Activated CD4-positive, alpha-beta T cell treated with anti-CD3 and anti-CD28 coated beads for 4 hours (primary cell): ENCODE measurements at regions not wholly inside any gene's neighbourhood (a gene's known extent, or its start where the extent isn't known, plus 50 kb on each side); places are given as distances from the start of the nearest gene placed in this dataset.
"Not testable (repeated sequence)": the region's sequence is repeated elsewhere in the genome, so short reads cannot be mapped to it uniquely, and the experiment has no call there.

Source experiments
- DNase-seq, 2 donors: peaks; one replicate each; pipeline ENCODE4 v3.0.0-alpha.2; 2020

- DNase-seq = no peak
Observed at GRCh38 chr4:19577097-19577496, 674.6 kb upstream of the SLIT2 start.

GRCh38 chr4:19575924-19576323 lies 675.8 kb upstream of the SLIT2 start:
- DNase-seq = no peak

- DNase-seq = no peak
Observed at GRCh38 chr4:19566041-19566440, 685.7 kb upstream of the SLIT2 start.

- DNase-seq = no peak
Observed at GRCh38 chr4:19562456-19562855, 689.2 kb upstream of the SLIT2 start.

DNA sequence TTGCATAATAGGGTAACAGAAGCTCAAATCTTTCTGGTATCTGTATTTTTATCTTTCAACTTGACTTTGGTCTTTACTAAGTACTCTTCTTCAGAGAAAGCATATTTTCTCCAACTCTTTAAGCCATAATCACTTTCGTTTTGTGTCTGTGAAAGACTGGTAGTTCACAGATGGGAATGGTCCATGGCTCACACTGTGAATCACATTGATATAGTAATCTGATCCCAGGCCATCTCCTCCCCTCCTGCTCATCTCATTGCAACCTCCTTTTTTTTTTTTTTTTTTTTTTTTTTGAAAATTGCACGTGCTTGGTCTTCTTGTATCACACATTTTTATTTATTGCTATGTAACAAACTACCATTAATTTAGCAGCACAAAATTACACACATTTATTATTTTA lies 694.5 kb upstream of the SLIT2 start:
- DNase-seq = no peak

- not testable (repeated sequence) for DNase-seq
Observed at GRCh38 chr4:19556276-19556675, 695.4 kb upstream of the SLIT2 start.

GRCh38 chr4:19547463-19547862 lies 704.2 kb upstream of the SLIT2 start:
- DNase-seq = no peak

GRCh38 chr4:19544446-19545125 lies 707.1 kb upstream of the SLIT2 start:
- DNase-seq = no peak

DNA sequence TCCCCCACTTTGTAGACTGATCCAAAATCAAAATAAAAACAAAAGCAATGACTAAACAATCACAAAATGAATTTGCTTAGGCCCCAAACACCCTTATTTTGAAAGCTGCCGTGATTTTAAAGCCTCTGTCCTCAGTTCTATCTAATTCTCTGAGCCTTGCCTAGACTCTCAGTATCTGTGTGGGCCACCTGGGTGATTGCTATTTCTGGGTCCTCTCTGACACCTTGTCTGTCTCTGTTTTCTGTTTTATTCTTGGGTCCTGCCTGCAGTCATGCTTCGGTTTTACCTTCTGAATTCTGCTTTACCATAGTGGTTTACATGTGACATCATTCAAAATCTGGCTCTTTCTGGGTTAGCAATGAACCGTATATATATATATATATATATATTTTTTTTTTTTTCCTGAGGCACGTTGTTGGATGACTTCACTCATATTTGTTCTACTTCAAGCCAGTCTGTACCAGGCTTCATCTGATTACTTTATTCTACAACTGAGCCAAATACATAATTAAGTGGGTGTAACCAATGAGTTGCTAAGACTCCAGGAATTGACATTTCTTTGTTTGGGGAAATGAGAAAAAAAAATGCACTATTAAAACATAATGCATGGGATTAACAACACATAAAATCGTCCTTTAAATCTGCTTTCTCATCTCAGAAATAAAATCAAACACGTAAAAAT lies 710.7 kb upstream of the SLIT2 start:
- no peak for DNase-seq

- DNase-seq = no peak
Observed at GRCh38 chr4:19539201-19539600, 712.5 kb upstream of the SLIT2 start.

DNA sequence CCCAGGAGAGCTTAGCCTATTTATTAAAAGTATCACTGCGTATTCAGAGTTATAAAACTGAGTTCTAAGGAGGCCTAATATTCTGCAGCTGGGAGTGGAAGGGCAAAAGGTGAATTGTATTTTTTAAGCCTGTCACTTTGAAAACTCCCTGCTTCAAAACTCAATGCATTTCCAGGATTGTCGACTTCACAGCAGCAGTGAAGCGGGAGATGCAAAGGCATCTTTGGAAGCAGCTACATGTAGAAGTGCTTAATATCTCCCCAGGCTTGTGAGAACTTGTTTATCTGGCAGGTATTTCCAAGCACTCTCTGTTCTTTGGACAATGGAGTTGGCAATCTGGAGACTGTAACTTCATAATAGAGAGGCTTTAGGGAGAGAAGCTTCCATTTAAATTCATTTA lies 717.5 kb upstream of the SLIT2 start:
- DNase-seq = no peak

DNA sequence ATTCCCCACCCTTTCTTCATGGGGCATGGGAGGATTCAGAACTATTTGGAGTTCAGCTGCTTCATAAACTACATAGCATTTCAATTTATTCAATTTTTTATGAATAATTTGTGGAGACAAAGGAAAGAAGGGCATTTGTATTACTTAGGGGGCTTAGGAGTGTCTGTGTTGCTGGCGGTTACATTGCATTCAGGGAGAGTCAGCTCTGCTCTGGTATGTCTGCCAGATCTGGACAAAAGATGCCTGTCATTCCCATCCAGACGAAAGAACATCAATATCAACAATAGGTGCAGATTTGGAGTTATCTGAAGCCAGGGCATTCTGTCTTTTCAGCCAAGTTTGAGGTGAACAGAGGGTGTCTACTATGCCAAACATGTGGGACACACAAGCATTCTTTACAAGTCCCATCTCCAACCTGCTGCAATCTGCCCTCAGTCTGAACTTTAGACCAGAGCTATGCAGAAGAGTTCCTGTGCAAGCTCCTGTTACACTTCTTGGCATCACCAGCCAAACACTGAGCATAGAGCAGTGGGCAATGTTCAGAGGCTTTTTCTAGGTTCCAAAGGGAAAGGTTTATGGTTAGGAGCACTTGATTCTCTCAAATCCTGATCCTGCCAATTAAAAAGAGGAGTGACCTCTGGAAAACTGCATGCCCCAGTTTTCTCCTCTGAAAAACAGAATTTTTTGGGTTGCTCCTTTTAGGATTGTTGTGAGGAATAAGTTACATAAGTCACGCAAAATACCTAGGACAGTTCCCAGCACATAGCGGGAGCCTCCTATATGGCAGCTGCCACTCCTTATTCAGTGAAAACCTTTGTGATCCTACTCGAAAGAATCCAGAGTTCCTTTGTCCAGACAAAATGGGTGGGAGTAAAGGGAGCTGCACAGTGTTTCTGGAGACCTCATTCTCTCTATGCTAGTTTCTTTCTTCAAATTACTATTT lies 719.5 kb upstream of the SLIT2 start:
- no peak for DNase-seq

DNA sequence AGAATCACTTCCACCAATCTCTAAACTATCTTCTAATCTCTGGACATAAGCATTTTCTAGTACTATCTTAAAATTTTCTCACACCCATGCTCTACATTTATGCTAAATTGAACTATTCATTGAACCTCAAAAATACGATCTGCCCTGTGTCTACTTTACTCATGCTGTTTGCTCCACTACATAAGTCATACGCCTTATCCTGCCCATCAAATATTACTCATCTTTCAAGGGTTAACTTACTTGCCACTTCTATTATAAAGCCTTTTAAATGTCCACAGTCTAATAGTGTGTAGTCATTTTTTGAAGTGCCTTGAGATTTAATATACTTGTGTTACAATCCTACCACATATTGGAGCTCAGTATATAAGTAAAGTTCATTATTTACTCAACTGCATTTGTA lies 727.7 kb upstream of the SLIT2 start:
- no peak for DNase-seq

GRCh38 chr4:19522966-19523365 lies 728.7 kb upstream of the SLIT2 start:
- DNase-seq = no peak

DNA sequence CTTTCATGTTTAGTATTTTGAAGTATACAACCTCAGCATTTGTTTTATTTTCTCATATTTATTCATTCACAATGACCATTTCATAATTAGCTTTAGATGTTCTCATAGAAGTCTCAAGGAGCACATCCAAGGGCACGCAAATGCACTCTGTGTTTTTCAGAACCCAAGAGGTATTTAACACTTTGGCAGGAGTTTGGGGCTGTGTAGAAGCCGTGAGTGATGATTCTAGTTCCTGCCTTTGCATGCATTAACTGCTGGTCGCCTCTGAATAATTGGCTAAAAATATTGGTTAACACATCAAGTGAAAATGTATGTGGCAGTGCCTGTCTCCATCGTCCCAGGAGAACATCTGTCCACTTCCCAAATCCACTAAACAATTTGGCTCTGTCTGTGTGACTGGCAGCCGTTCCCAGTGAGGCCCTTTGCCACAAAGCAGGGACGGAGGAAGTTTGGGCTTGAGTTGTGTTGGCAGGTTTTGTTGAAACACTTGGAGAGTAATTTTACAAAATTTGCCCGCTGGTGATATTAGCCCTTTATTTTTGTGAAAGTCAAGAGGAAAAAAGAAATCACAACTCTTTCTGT lies 730.7 kb upstream of the SLIT2 start:
- DNase-seq = no peak

GRCh38 chr4:19514276-19515070 lies 737.2 kb upstream of the SLIT2 start:
- no peak for DNase-seq

GRCh38 chr4:19512086-19512485 lies 739.6 kb upstream of the SLIT2 start:
- no peak for DNase-seq

GRCh38 chr4:19510993-19511392 lies 740.7 kb upstream of the SLIT2 start:
- DNase-seq = no peak

DNA sequence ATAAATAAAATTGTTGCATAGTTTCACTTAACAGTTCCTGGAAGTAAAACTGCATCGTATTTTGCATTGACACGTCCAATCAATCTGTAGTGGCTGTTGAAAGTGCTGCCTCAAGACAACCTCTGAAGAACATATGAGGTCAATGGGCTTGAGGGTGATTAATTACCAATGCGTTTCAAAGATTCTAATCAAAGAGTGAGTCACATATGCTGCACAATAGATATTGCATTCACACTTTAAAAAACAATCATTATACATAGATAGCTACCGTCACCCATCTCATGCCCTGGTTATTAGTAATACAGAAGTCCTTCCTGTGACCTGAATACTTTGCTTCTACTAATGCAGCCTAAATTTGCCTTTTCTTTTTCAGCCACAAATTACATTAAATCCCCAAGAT lies 743.3 kb upstream of the SLIT2 start:
- no peak for DNase-seq

GRCh38 chr4:19497705-19498104 lies 754.0 kb upstream of the SLIT2 start:
- DNase-seq = no peak

GRCh38 chr4:19496756-19497155 lies 754.9 kb upstream of the SLIT2 start:
- no peak for DNase-seq

GRCh38 chr4:19494961-19495360 lies 756.7 kb upstream of the SLIT2 start:
- no peak for DNase-seq

DNA sequence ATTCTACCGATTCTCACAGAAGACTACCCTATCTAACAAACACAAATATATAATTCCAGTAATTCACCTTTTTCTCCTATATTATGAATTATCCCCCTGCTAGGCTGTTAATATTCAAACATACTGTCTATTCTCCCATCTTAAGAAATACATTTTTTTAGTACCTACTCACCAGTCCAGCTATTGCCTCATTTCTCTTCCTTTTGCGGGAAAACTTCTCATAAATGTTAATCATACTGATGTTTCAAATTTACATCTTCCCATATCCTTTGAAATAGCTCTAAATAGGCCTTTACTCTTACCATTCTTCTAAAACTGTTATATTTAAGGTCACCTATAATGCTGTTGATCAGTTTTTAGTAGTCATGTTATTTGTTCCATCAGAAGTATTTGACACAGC lies 759.1 kb upstream of the SLIT2 start:
- no peak for DNase-seq
